GM18861 (cell line): ENCODE measurements at regions not wholly inside any gene's neighbourhood (a gene's known extent, or its start where the extent isn't known, plus 50 kb on each side); places are given as distances from the start of the nearest gene placed in this dataset.

ENCODE experiments used
- ATAC-seq: cut with Tn5 transposase; IDR thresholded peaks from one replicate; pipeline ENCODE4 v1.9.1; 2021; ENCODE audit not compliant: unreplicated experiment

DNA sequence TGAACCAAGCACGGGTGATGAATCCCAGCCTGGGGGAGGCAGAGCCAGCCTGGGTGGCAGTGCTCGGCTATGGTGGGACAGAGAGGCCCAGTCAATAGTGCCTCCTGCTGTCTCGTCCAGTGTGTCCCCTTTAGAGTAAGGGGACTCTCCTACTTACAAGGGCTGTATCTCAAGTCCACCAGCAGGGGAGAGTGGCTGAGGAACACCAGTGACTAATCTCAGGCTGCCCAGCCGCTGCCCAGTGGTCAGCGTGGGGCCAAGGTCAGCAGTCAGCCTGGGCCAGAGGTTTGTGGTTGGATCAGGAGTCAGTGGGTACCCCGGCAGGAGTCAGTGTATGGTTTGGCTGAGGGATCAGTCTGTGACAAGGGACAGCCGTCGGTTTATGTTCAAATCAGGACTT is 109.2 kb upstream of the RUNX3 start:
- no peak for ATAC-seq

- no peak for ATAC-seq
Measured at GRCh38 chr1:25038699-25039098, 108.6 kb upstream of the RUNX3 start.

DNA sequence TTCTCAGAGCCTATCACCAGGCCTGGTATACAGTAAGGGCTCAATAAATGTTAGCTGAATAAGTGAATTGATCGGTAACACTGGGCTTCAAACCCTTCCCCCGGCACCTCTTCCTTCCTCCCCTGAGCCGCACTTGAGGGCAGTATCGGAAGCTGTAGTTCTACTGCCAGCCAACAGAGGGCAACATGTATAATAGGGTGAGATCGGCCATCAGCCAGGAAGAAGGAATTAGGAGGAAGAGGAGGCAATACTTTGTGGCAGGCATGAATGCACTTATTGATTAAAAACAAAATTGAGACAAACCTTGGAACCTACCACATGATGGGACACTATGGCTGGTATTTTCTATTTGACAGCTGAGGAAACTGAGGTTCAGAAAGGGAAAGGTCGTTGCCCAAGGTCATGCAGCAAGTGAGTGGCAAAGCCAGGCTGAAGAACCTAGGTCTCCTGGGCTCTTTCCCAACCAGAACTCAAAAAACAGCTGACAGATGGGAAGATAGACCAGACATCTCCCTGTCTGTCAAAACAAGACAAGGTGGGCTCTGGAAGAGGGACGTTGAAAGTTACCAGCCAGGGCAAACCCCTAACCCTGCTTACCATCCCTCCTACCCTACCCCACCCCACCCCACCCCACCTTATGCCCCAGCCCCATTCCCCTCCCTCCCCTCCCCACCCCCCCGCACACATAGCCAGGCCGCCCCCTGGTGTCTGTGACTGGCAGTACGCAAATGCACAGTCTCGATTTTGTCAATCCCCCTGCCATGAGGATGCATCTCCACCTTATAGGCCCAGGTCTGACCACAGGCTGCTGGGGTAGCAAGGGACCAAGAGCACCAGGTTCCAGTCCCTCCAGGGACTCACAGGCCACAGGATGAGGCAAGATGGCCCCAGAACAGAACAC is 107.3 kb upstream of the RUNX3 start:
- no peak for ATAC-seq

DNA sequence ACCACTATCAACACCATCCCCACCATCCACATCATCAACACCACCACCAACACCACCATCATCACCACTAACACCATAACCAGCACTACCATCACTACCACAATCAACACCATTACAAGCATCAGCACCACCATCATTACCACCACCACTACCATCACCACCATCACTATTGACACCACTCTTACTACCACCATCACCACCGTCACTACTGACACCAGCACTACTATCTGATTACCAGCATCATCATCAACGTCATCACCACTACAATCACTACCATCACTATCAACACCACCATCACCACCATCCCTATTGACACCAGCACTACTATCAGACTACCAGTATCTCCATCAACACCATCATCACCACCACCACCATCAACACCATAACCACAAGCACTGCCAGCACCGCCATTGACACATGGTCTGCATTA is 106.1 kb upstream of the RUNX3 start:
- no peak for ATAC-seq

DNA sequence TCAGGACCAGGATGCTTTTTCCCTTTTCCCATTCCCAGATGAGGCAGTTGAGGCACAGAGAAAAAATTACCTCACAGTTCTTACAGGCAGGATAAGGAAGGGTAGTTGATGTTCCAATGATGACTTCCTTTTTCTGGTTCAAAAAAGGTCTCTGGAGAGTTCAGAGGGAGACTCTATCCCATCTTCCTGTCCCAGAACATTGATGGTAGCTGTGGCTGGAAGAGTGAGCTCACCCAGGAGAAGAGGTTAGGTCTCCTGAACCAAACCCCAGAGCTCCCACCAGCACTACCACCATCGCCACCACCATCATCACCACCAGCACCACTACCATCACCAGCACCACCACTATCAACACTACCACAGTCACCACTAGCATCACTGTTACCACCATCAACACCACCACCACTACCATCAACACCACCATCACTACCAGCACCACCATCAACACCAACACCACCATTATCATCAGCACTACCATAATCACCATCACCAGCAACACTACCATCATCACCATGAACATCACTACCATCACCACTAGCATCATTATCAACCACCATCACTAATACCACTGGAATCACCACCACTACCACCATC is 105.5 kb upstream of the RUNX3 start:
- no peak for ATAC-seq

- no peak for ATAC-seq
Measured at GRCh38 chr1:25034736-25035522, 104.9 kb upstream of the RUNX3 start.

- no peak for ATAC-seq
Measured at GRCh38 chr1:25033828-25034705, 104.0 kb upstream of the RUNX3 start.

- ATAC-seq, result no peak
Measured at GRCh38 chr1:25033030-25033827, 103.2 kb upstream of the RUNX3 start.

- ATAC-seq, result peak; percentile 38
Measured at GRCh38 chr1:25031966-25032667, 102.0 kb upstream of the RUNX3 start.

- ATAC-seq, result peak; percentile 21
Measured at GRCh38 chr1:25031601-25031965, 101.5 kb upstream of the RUNX3 start.

GRCh38 chr1:25030674-25031589 is 100.9 kb upstream of the RUNX3 start:
- peak; percentile 28 for ATAC-seq

DNA sequence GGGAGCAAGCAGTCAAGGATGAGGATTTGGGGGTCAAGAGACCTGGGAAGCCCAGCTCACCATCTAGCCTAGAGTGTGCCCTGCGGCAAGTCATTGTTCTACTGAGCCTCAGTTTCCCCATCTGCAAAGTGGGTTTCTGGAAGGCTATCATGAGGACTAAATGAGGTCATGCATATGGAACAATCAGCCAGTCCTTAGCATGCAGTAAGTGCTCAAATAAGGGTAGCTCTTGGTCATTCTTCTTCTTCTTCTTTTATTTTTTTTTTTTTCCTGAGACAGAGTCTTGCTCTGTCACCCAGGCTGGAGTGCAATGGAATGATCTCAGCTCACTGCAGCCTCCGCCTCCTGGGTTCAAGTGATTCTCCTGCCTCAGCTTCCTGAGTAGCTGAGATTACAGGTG is 99.9 kb upstream of the RUNX3 start:
- no peak for ATAC-seq

DNA sequence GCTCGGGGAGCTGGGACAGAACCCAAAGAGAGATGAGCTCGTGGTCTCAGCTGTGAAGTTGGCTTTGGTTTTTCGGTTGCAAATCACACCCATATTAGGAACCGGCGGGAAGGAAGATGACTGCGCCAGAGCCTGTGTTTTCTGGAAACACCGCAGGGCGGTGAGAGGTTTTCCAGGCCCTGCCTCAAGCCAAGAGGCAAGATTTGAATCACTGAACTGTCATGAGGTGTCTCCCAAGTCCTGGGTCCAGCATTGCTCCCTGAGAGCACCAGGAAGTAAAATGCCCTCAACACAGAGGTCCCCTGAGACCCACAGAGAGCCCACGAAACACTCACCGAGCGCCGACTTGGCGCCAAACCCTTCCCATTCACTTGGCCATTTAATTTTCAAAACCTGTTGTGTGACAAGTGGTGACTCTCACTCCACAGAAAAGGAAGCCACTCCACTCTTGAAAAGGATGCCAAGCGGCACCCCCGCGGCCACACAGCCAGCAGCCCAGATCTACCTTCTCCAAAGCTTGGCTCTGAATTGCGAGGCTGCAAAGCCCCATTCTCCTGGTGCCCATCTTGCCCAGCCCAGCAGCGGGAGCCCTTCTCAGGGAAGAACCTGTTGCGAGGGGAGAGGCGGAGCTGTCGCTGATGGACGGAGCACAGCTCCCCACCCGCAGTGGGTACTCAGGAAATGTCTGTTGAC is 99.0 kb upstream of the RUNX3 start:
- no peak for ATAC-seq

DNA sequence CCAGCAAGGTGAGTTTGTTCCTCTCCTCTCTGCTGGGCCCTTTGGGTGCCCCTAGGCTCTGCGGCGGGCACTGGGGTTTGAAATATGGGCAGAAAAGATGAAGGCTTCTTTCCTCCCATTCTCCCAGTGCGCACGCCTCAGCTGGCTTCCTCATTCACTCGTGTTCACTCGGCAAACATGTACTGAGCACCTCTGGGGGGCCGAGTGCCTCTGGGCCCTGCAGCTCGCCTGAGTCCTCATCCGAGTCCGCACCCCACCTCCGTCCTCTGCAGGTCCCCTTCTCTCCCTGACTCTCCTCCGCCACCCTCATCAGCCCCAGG is 98.5 kb upstream of the RUNX3 start:
- no peak for ATAC-seq

DNA sequence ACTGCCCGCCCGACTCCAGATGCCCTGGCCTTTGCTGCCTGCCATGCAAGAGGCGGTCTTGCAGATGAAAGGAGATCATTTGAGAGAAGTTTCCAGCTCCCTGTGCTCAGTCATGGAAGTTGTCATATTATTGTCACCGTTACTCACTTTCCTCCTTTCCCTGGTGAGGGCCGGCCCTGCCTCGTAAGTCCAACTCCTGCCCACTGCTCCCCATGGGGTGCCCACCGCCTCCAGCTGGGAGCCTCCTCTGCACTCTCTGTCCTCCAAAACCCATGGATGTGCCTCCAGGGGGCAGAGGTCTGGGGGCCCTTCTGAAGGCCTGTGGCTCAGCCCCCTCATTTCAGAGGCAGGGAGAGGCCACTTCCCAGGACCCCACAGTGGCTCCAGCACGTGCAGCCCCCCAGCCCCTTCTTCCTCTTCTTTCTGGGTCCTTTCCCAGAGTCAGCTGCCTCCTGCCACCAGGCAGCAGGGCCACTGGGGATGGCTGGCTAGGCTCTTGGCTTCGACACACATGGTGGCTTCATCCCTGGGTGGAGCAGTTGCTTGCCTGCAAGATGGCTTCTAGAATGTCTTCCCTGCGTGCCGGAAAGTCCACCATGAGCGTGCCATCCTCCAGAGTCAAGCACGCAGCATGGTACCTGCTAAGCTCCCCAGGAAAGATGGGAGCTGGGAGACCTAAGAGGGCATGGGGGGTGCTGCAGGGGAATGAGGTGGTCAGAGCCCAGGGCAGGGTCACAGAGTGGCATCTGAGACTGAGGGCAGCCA is 97.9 kb upstream of the RUNX3 start:
- ATAC-seq, result no peak

DNA sequence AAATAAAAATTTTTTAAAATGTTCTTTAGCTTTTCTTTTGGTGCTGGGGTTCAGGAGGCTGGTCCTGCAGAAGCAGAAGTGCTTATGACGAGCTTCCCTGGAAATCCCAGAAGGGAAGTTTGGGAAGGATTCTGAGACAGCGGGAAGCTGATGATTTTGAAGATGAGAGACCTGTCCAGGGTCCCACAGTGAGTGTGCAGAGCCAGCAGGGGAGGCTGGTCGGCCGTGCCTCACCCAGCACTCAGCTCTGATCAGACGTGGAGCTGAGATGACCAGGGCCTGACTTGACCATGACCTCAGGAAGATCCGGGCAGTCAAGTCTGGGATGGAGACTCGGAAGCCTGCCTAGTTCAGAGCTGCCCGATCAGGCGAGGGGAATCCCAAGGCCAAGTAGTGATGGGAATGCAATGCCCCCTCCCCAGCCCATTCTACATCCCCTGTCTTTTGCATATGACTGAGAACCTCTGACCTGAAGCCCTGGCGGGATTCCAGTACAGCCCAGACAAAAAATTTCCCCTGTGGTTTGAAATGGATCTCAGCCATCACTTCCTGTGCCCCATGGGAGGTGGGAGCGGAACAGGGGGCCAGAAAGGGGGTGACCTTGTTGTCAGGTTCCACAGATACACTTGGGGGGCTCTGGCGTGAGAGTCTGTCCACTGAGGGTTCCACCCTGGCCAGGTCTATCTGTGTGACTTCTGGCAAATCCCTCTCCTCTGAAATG is 96.8 kb upstream of the RUNX3 start:
- ATAC-seq, result no peak

GRCh38 chr1:25026304-25026703 is 96.2 kb upstream of the RUNX3 start:
- no peak for ATAC-seq
